ENCODE measurements at regions not wholly inside any gene's neighbourhood (a gene's known extent, or its start where the extent isn't known, plus 50 kb on each side); places are given as distances from the start of the nearest gene placed in this dataset.
A peak's percentile ranks its signal among the peaks of the same experiment; 100 is the strongest.

DNA sequence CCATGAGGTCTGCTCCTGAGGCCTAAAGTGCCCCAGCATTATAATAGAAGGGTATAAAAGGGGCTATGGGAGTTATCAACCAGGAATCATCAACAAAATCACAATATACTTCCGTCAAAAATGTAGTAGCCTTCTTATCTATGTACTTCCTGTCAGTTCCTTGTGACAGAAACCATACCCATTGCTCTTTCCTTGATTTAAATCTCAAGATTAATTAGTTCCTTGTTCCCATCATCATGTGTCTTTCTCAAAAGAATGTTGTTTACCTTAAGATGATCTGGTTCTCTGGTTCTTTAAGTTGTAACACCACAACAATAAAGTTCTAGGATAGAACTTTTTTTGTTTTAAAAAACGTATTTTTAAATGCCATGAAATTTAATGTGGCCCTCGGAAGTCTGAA is 833.3 kb downstream of the LTN1 start:
- DNase-seq (ENCODE audit: low read depth): no peak
- no peak overlapping the region for H3K4me3 ChIP-seq (ENCODE audit: low read length)
- TF ChIP-seq, protein P1, sequence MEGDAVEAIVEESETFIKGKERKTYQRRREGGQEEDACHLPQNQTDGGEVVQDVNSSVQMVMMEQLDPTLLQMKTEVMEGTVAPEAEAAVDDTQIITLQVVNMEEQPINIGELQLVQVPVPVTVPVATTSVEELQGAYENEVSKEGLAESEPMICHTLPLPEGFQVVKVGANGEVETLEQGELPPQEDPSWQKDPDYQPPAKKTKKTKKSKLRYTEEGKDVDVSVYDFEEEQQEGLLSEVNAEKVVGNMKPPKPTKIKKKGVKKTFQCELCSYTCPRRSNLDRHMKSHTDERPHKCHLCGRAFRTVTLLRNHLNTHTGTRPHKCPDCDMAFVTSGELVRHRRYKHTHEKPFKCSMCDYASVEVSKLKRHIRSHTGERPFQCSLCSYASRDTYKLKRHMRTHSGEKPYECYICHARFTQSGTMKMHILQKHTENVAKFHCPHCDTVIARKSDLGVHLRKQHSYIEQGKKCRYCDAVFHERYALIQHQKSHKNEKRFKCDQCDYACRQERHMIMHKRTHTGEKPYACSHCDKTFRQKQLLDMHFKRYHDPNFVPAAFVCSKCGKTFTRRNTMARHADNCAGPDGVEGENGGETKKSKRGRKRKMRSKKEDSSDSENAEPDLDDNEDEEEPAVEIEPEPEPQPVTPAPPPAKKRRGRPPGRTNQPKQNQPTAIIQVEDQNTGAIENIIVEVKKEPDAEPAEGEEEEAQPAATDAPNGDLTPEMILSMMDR (IDR thresholded peaks at IDR 0.05; ENCODE audit: insufficient read depth, low read depth, low read length, missing control alignments): no peak

DNA sequence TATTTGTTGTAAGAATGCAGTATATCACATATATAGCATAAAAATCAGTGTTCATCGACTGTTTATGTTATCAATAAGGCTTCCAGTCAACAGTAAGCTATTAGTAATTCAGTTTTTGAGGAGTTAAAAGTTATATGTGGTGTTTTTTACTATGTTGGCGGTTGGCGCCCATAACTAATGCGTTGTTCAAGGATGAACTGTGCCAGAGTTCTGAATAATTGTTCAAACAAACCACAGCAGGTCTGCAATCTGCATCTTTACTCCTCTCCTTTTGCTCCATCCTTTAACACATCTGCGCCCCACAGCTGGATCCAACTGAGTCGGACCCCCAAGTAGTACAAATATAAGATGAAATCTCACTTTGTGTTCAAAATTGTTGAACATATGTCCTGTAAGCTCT is 836.1 kb downstream of the LTN1 start:
- DNase-seq (ENCODE audit: low read depth): no peak
- H3K4me3 ChIP-seq (ENCODE audit: low read length): no peak overlapping the region
- TF ChIP-seq, protein P1 (IDR thresholded peaks at IDR 0.05; ENCODE audit: insufficient read depth, low read depth, low read length, missing control alignments): no peak

DNA sequence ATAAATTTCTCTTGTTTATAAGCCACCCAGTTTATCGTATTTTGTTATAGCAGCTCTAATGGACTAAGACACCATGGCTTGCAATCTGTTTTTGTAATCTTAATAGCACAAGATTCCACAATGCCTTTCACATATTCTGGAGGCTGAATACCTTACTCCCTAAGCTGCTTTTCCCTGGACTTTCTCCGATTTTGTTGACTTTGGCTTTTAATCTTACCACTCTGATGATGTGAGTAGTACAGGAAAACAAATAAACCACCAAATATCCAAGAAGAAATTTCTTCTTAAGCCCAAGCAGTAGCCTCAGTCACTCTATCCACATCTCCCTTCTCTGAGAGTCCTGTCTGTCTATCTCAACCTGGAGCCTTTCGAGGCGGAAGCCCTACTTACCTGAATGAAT is 838.6 kb downstream of the LTN1 start:
- no peak for DNase-seq (ENCODE audit: low read depth)
- H3K4me3 ChIP-seq (ENCODE audit: low read length): no peak overlapping the region
- TF ChIP-seq, protein P1 (IDR thresholded peaks at IDR 0.05; ENCODE audit: insufficient read depth, low read depth, low read length, missing control alignments): no peak

DNA sequence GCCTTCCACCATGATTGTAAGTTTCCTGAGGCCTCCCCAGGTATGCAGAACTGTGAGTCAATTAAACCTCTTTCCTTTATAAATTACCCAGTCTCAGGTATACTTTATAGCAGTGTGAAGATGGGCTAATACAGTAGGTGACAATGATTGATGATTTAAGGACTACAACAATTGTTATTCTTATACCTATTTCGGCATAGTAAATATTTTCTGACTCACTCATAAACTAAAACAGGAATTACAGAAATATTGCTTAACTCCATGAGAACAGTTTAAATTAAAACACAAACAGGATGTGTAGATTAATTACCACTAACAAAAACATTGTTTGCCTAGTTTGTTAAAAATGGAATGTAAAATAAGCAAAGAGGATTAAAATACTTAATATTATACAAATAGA is 839.9 kb downstream of the LTN1 start:
- TF ChIP-seq, protein P1 (IDR thresholded peaks at IDR 0.05; ENCODE audit: insufficient read depth, low read depth, low read length, missing control alignments): no peak
- H3K4me3 ChIP-seq (ENCODE audit: low read length): no peak overlapping the region
- DNase-seq (ENCODE audit: low read depth): peak; percentile 74

DNA sequence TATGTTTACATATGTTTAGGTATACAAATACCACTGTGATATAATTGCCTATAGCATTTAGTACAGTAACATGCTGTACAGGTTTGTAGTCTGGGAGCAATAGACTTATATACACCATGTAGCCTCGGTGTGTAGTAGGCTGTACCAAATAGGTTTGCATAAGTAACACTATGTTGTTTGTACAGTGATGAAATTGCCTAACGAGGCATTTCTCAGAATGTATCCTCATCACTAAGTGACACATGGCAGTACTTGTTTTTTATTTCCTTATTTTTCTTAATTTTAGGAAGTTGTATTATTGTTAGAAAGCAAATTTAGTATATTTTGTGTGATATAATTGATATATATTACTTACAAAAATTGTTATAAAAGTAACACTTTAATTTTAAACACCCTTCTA is 840.9 kb downstream of the LTN1 start:
- TF ChIP-seq, protein P1 (IDR thresholded peaks at IDR 0.05; ENCODE audit: insufficient read depth, low read depth, low read length, missing control alignments): no peak
- H3K4me3 ChIP-seq (ENCODE audit: low read length): no peak overlapping the region
- DNase-seq (ENCODE audit: low read depth): no peak

DNA sequence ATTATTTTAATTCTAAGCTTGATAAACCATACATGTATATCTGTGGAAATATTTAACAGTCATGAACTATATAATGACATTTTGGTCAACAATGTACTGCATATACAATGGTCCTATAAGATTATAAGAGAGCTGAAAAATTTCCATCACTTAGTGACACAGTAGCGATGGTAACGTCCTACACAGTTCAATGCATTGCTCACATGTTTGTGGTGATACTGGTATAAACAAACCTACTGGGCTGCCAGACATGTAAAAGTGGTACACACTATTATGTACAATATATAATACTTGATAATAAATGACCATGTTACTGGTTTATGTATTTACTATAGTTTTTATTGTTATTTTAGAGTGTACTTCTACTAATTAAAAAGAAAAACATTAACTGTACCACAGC is 841.9 kb downstream of the LTN1 start:
- H3K4me3 ChIP-seq (ENCODE audit: low read length): no peak overlapping the region
- DNase-seq (ENCODE audit: low read depth): no peak
- TF ChIP-seq, protein P1 (IDR thresholded peaks at IDR 0.05; ENCODE audit: insufficient read depth, low read depth, low read length, missing control alignments): no peak

DNA sequence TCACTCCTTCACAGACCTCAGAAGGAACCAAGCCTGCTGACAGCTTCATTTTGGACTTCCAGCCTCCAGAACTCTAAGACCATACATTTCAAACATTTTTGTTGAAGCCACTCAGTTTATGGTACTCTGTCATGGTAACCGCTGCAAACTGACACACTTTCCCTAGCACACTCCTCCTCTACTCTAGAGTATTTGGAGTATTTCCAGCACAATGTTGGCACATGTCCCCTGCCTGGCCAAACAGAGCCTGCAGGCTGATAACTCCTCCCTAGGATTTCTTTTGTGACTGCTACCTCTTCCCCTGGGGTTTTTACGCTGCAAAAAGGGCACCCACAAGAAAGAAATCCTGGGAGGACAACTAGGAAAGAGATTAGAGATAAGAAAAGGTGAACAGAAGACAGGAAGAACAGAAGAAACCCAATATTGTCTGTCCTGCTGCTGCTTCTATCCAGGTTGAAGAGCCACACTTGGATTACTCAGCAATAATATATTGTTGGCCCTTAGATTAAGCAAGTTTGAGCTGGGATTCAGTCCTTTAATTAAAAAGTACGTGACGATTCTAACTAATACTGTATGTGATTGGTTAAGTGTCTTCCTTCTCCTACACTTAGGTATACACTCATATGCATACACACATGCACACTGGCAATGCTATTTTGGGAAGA is 844.1 kb downstream of the LTN1 start:
- no peak overlapping the region for H3K4me3 ChIP-seq (ENCODE audit: low read length)
- TF ChIP-seq, protein P1 (IDR thresholded peaks at IDR 0.05; ENCODE audit: insufficient read depth, low read depth, low read length, missing control alignments): no peak
- DNase-seq (ENCODE audit: low read depth): peak; percentile 28
